GM19467 (cell line): ENCODE measurements at regions not wholly inside any gene's neighbourhood (a gene's known extent, or its start where the extent isn't known, plus 50 kb on each side); places are given as distances from the start of the nearest gene placed in this dataset.

Source experiments
- ATAC-seq: cut with Tn5 transposase; IDR thresholded peaks from one replicate; pipeline ENCODE4 v1.9.1; 2021; ENCODE audit warnings: mild to moderate bottlenecking, moderate library complexity; ENCODE audit not compliant: unreplicated experiment

DNA sequence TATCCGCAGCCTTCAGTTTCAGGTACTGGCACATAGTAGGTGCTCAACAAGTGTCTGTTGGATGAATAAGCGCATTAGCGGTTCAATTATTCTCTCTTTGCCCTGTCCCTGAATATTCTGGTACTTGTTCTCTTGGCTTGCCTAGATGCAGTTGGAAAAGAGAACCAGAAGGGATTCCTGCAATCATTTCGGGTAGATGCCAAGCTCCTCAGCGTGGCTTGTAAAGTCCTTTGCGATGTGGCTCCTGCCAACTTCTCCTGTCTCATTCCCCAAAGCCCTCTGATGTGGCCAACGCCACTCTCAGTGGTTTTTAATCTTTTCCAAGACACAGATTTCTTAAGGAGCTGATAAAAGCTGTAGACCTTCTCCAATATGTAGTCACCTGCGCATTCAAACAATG lies 230.3 kb downstream of the SUDS3 start:
- no peak for ATAC-seq

DNA sequence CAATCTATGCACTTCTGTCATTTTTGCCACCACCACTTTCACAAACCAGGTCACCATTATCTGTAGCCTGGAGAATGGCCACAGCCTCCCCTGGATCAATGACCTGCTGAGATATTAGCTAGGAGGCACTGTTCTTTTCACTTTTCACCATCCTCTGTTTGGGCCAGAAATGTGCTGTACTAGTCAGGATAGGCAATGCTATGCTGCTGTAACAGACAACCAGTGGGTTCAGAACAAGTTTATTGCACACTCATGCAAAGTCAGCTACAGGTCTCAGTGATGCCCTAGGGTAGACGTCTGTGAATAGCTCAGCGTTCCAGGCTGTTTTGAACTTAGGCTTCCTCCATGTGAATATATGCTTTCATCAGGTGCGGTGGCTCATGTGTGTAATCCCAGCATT lies 231.5 kb downstream of the SUDS3 start:
- ATAC-seq: no peak

- no peak for ATAC-seq
Measured at GRCh38 chr12:118608770-118609344, 232.5 kb downstream of the SUDS3 start.

DNA sequence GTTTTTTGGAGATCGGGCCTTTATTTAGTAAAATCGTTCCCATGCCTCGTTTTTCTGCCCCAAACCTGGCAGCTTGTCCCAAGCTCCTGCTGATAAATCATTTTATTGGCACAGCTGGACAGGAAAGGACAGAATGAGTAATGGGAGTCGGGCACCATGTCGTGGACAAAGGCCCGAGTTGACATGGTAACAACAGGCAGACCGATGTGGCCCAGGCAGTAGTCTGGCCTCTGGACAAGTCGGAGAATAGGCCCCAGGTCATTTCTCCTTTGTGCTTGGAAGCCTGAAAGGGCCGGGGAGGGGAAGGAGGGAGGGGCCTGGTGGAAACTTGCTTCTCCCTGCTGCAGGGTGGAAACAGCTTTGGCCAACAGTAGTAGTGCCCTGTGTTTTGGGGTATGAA lies 234.9 kb downstream of the SUDS3 start:
- ATAC-seq: no peak

- no peak for ATAC-seq
Measured at GRCh38 chr12:118611770-118612169, 235.4 kb downstream of the SUDS3 start.

- no peak for ATAC-seq
Measured at GRCh38 chr12:118617611-118618450, 241.5 kb downstream of the SUDS3 start.

- ATAC-seq: no peak
Measured at GRCh38 chr12:118618695-118619094, 242.3 kb downstream of the SUDS3 start.

GRCh38 chr12:118625050-118625675 lies 248.8 kb downstream of the SUDS3 start:
- no peak for ATAC-seq

- no peak for ATAC-seq
Measured at GRCh38 chr12:118633071-118633470, 256.7 kb downstream of the SUDS3 start.

DNA sequence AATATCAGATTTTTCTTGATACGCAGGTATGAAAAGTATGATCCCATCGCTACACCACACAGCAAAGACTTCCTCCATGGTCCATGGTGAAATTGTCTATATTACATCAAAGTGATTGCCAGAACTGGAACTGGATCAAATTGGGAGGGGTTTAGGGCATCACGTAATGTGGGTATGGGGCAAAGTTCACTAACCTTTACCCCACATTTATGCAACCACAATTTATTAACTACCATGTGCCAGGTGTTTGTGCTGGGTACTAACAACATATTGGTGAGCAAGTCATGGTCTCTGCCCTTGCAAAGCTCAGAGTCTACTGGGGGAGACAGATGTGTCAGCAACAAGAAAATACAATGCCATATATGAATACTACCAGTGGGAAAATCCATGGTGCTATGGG lies 258.9 kb downstream of the SUDS3 start:
- ATAC-seq: no peak

DNA sequence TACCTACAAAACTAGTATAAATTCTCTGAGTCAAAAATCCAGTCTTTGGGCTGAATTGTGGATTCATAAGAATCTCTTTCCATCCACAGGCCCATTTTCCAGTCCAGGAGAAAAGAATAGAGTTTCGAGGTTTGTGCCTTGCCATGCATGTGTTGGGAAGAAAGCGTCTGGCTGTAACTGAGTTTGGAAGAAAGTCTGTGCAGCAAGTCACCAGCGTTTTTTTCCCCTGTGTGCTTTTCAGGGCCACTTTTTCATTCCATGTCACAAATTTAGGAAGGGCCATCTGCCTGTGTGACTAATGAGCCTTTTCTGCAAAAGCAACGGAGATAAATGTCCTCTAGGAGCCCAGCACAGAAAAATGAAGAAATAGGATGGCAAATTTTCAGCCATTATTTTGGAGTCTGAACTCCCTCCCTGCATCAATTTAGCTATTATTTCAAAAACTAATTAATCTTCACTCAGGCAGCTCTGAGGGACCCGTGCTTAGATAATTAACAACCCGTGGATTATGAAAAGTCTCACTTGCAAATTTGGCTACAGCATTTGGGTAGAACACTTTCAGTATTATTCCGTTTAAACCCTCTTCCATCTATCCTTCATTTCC lies 261.5 kb downstream of the SUDS3 start:
- ATAC-seq: no peak

- ATAC-seq: no peak
Measured at GRCh38 chr12:118641249-118641648, 264.9 kb downstream of the SUDS3 start.

DNA sequence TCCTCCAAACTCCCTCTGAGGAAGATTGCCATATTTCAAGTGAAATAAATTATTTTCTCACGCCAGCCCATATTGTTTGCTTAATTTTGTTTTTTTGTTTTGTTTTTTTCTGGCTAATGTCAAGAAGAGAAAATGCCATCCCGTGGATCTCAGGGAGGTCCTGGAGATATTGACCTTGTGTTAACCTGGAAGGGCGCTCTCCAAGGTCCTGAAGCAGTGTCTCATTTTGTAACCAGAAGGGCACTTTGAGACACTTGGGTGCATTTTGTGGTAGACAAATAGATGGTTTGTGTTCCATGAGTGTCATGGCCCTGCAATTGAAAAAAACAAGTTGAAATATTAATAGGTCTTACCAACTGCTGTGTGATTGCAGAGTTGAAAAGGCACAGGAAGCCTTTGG lies 268.9 kb downstream of the SUDS3 start:
- no peak for ATAC-seq

GRCh38 chr12:118649765-118650585 lies 273.6 kb downstream of the SUDS3 start:
- ATAC-seq: no peak

DNA sequence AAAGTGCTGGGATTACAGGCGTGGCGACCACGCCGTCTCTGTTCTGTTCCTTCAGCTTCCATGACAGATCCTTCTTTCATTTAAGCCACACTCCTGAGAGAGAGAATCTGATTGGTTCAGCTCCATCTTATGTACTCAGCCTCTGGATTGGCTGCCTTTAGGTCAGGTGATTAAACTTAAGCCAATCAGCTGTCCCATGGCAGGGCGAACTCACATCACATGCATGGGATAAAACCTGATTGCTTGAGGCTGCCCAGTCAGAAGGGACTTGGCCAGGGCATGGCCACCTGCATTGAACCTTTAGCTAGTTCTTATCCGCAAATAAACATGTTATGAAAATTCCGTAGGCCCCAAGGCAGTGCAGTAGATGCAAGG lies 274.2 kb downstream of the SUDS3 start:
- no peak for ATAC-seq

DNA sequence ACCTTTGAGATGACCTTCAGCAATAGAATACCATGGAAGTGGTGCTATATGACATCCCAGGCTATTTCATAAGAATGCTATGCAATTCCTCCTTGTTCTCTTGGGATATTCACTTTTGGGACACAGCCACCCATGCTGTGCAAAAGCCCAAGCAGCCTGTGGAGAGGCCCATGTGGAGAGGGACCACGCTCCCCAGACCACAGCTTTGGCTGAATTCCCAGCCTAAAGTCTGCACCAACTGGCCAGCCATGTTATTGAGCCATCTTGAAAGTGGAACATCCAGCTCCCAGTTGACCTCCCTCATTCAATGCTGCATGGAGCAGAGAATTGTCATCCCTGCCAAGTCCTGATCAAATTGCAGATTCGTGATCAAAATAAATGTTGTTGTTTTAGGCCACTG lies 275.1 kb downstream of the SUDS3 start:
- ATAC-seq: no peak

DNA sequence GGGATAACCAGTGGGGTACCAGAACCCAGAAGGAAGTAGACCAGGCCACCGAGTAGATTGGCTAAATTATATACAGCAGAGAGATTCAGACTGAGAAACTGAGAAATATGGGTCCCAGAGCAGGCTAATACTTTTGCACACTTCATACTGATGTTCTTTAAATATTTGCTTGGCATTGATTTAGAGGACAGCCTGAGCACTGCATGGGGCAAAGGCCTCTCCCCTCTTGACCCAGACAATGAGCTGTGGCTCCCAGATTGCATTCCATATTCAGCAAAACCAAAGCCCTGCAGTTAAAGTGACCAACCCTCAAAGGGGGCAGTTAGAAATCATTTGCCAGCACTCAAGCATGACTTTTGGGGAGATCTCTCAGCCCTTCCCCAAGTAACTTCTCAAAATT lies 279.2 kb downstream of the SUDS3 start:
- ATAC-seq: no peak

DNA sequence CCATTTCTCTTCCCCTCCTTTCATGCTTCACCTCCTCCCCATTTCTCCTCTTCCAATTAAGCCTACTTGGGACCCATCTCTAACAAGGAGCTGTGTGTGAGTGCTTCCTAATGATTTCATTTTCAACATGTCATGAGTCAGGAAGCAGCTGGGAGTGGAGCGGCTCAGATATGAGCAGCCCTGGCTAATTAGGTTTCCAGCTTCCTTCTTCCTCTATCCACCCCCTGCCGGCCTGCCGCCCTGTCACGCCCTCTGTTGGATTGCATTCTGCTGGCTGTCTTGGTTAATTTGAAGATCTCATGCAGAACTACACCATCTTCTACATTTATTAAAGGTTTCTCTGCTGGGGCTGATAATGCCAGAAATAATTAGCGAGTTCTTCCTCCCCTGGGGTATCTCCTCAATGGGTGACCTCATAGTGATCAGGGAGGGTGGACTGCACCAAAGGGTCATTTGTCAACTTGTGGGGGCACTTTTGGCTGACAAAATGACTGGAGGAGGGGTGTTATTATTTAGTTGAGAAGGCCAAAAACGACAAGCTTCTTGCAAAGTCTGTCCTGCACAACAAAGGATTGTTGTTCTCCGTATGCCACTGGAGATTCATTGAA lies 300.9 kb upstream of the SRRM4 start:
- ATAC-seq: no peak

- no peak for ATAC-seq
Measured at GRCh38 chr12:118682656-118683055, 298.7 kb upstream of the SRRM4 start.

DNA sequence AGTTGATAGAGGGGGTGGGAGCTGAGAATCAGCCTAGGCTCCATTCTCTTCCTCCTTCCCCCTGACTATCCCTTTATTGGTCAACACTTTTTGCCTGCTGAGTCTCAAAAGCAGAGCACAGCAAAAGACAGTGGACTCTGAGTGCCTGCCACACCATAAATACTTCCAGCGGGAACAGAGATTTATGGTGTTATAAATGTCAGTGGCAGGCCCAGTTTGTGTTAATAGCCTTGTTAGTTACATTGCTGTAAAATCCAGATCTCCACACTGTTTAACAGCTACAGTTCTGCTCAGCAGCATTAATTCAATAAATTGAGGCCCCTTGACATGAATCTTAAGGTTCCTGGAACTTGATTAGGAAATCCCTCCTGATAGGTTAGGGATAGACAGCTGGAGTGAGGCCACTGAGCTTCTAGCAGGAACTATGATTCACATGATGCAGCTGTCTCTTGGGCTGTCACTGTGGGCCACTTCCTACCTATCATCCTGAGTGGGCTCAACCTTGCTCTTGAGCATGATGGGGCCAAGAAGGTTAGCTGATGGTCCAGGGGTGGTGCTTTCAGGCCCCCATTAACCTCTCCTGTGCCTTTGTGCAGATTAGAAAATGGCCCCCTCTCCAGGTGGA lies 295.2 kb upstream of the SRRM4 start:
- no peak for ATAC-seq
